ENCODE measurements at regions not wholly inside any gene's neighbourhood (a gene's known extent, or its start where the extent isn't known, plus 50 kb on each side); places are given as distances from the start of the nearest gene placed in this dataset.

DNA sequence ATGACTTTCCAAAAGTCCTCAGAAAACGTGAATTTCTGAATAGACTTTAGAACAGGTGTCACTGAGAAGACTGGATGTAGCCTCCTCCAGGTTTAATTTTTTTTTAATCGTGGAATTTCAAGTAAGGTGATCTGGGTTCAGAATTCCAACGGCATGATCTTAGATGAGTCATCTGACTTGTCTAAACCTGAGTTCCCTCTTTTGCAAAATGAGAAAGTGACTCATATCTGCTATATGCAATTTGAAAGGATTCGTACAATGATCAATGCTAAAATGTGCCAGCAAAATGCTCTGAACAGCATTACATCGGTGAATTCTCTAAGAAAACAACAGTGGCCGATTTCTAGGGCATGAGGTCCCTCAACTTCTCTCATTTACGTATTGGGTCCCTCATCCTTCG is 69.1 kb upstream of the ZNF516 start:
- TF ChIP-seq POLR2A (IDR thresholded peaks at IDR 0.05; ENCODE audit: borderline replicate concordance, extremely low read depth, insufficient read depth, insufficient read length) (no peak), CEBPB (IDR thresholded peaks at IDR 0.05; ENCODE audit: low read depth) (peak; percentile 81), EZH2 (IDR thresholded peaks at IDR 0.05) (no peak), POLR2AphosphoS5 (IDR thresholded peaks at IDR 0.05; ENCODE audit: low read depth, low read length) (no peak)
- TF ChIP-seq, protein P1, sequence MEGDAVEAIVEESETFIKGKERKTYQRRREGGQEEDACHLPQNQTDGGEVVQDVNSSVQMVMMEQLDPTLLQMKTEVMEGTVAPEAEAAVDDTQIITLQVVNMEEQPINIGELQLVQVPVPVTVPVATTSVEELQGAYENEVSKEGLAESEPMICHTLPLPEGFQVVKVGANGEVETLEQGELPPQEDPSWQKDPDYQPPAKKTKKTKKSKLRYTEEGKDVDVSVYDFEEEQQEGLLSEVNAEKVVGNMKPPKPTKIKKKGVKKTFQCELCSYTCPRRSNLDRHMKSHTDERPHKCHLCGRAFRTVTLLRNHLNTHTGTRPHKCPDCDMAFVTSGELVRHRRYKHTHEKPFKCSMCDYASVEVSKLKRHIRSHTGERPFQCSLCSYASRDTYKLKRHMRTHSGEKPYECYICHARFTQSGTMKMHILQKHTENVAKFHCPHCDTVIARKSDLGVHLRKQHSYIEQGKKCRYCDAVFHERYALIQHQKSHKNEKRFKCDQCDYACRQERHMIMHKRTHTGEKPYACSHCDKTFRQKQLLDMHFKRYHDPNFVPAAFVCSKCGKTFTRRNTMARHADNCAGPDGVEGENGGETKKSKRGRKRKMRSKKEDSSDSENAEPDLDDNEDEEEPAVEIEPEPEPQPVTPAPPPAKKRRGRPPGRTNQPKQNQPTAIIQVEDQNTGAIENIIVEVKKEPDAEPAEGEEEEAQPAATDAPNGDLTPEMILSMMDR (IDR thresholded peaks at IDR 0.05 in 2 of 3, conservative IDR thresholded peaks at IDR 0.05 in 1 of 3; ENCODE audit: borderline replicate concordance in 1 of 3, insufficient read depth in 1 of 3, low read depth in 2 of 3, low read length in 2 of 3) = no peak

All from HCT116 (cell line).